ENCODE measurements at regions not wholly inside any gene's neighbourhood (a gene's known extent, or its start where the extent isn't known, plus 50 kb on each side); places are given as distances from the start of the nearest gene placed in this dataset.

GRCh38 chr9:71518045-71518827 lies 250.1 kb downstream of the CEMIP2 start:
- TF ChIP-seq POLR2A (IDR thresholded peaks at IDR 0.05), result no peak
- TF ChIP-seq, protein P1, sequence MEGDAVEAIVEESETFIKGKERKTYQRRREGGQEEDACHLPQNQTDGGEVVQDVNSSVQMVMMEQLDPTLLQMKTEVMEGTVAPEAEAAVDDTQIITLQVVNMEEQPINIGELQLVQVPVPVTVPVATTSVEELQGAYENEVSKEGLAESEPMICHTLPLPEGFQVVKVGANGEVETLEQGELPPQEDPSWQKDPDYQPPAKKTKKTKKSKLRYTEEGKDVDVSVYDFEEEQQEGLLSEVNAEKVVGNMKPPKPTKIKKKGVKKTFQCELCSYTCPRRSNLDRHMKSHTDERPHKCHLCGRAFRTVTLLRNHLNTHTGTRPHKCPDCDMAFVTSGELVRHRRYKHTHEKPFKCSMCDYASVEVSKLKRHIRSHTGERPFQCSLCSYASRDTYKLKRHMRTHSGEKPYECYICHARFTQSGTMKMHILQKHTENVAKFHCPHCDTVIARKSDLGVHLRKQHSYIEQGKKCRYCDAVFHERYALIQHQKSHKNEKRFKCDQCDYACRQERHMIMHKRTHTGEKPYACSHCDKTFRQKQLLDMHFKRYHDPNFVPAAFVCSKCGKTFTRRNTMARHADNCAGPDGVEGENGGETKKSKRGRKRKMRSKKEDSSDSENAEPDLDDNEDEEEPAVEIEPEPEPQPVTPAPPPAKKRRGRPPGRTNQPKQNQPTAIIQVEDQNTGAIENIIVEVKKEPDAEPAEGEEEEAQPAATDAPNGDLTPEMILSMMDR (IDR thresholded peaks at IDR 0.05), result no peak
